Liver (tissue), 8 donors: ENCODE measurements at regions not wholly inside any gene's neighbourhood (a gene's known extent, or its start where the extent isn't known, plus 50 kb on each side); places are given as distances from the start of the nearest gene placed in this dataset.

Source experiments
- DNase-seq: peaks from one replicate; pipeline ENCODE4 v3.0.0-alpha.2; 2017; ENCODE audit warnings: low spot score
- H3K27ac ChIP-seq, 2 donors: one replicate each; pipeline ENCODE4 v1.7.0; 2013; ENCODE audit warnings: inconsistent platforms in 2 of 2, low read length in 2 of 2, control low read depth in 1 of 2, low read depth in 1 of 2, mild to moderate bottlenecking in 1 of 2
- H3K27me3 ChIP-seq, 4 donors: one replicate each; pipeline versions ENCODE4 v1.6.1 to v1.7.0; 2013; ENCODE audit warnings: low read length in 3 of 4, inconsistent platforms in 1 of 4, mild to moderate bottlenecking in 1 of 4, moderate library complexity in 1 of 4; ENCODE audit not compliant: control insufficient read depth in 4 of 4, insufficient read depth in 4 of 4
- H3K36me3 ChIP-seq, 4 donors: one replicate each; pipeline versions ENCODE4 v1.6.1 to v1.7.0; 2013; ENCODE audit warnings: low read length in 3 of 4, mild to moderate bottlenecking in 3 of 4, low read depth in 1 of 4, moderate library complexity in 1 of 4; ENCODE audit not compliant: control insufficient read depth in 4 of 4, insufficient read depth in 3 of 4
- H3K4me1 ChIP-seq, 4 donors: one replicate each; pipeline versions ENCODE4 v1.6.1 to v1.7.0; 2013; ENCODE audit warnings: low read length in 3 of 4, mild to moderate bottlenecking in 3 of 4, moderate library complexity in 1 of 4; ENCODE audit not compliant: control insufficient read depth in 4 of 4, insufficient read depth in 4 of 4
- H3K4me3 ChIP-seq, 3 donors: one replicate each; pipeline versions ENCODE4 v1.6.1 to v1.7.0; 2013; ENCODE audit warnings: low read length in 3 of 3, control low read depth in 1 of 3, low read depth in 1 of 3, mild to moderate bottlenecking in 1 of 3
- H3K9ac ChIP-seq, 2 donors: one replicate each; pipeline ENCODE4 v1.7.0; 2013; ENCODE audit warnings: low read length in 2 of 2, mild to moderate bottlenecking in 2 of 2, moderate library complexity in 2 of 2, control low read depth in 1 of 2, low read depth in 1 of 2
- H3K9me3 ChIP-seq, 4 donors: one replicate each; pipeline versions ENCODE4 v1.6.1 to v1.7.0; 2013; ENCODE audit warnings: low read length in 3 of 4; ENCODE audit not compliant: control insufficient read depth in 4 of 4
- FOXA2 ChIP-seq: IDR thresholded peaks from 2 replicates; pipeline ENCODE4 v1.6.1; 2016; ENCODE audit warnings: antibody characterized with exemption
- GABPA ChIP-seq, 2 donors: IDR thresholded peaks in 1 of 2; conservative IDR thresholded peaks in 1 of 2; 2 replicates each; pipeline ENCODE4 v1.6.1; 2016; ENCODE audit warnings: antibody characterized with exemption in 2 of 2, mild to moderate bottlenecking in 1 of 2, moderate library complexity in 1 of 2
- HNF4A ChIP-seq, 2 donors: conservative IDR thresholded peaks; 2 replicates each; pipeline ENCODE4 v1.6.1; 2016; ENCODE audit warnings: antibody characterized with exemption in 2 of 2, mild to moderate bottlenecking in 2 of 2
- HNF4G ChIP-seq: IDR thresholded peaks from 2 replicates; pipeline ENCODE4 v1.6.1; 2016; ENCODE audit warnings: antibody characterized with exemption
- NR2F2 ChIP-seq: IDR thresholded peaks from 2 replicates; pipeline ENCODE4 v1.6.1; 2016; ENCODE audit warnings: antibody characterized with exemption
- RAD21 ChIP-seq, 2 donors: IDR thresholded peaks; 2 replicates each; pipeline ENCODE4 v1.6.1; 2016; ENCODE audit warnings: antibody characterized with exemption in 2 of 2, mild to moderate bottlenecking in 2 of 2
- TAF1 ChIP-seq: conservative IDR thresholded peaks from 2 replicates; pipeline ENCODE4 v1.6.1; 2016; ENCODE audit warnings: antibody characterized with exemption, mild to moderate bottlenecking
- YY1 ChIP-seq: IDR thresholded peaks from 2 replicates; pipeline ENCODE4 v1.6.1; 2016; ENCODE audit warnings: antibody characterized with exemption, mild to moderate bottlenecking
- WGBS: extraction: QIAGEN DNeasy Blood & Tissue Kit; methylation state at CpG from one replicate; pipeline ENCODE4 v1.1.7; 2013; 5-methylcytosine and 5-hydroxymethylcytosine counted together
- TF ChIP-seq, protein P1 (sequence below): IDR thresholded peaks from 2 replicates; pipeline ENCODE4 v1.6.1; 2016; ENCODE audit warnings: antibody characterized with exemption, mild to moderate bottlenecking
- TF ChIP-seq, protein P2 (sequence below): IDR thresholded peaks from 2 replicates; pipeline ENCODE4 v1.6.1; 2016; ENCODE audit warnings: antibody characterized with exemption
- TF ChIP-seq, protein P3 (sequence below): fragments of 150-350 bp; IDR thresholded peaks from 2 replicates; pipeline ENCODE4 v1.5.1; 2017; ENCODE audit warnings: improper control_type of control experiment, low read depth, low read length; ENCODE audit not compliant: missing input control
- donor health status: healthy.
- donor health status: healthy.
- donor health status: healthy.
- donor health status: healthy.
- donor health status: healthy.

DNA sequence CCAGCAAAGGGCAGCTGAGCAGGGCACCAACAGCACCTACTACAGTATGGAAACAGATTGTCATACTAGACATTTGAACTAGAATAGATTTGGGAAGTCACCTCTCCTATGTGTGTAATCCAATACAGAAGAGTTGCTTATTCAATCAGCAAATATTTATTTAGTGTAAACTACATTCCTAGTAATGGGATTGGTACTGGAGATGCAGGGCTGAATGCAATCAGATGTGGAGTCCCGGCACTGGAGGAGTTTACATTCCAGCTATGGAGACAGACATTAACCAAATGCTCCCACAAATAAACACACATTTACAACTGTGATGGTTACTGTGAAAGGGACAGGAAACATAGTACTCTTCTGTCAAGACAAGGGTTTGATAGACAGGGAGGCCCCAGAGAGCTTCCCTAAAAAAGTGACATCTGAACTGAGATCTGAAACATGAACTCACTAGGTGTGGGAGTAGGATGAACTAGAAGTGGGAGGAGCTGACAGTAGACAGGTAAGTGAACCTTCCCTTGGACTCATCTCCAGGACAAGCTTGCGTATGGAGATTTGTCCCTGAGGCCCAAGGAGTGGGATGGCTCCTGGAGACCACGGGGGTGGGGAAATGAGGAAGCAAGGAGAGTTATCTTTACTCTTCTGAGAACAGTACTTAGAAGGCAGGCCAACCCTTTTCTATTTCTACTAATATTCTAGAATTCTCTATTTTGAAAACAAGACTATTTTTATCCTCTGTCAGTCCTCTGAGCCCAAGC lies 420.5 kb downstream of the MAFB start (continued):
- TF ChIP-seq, protein P1, sequence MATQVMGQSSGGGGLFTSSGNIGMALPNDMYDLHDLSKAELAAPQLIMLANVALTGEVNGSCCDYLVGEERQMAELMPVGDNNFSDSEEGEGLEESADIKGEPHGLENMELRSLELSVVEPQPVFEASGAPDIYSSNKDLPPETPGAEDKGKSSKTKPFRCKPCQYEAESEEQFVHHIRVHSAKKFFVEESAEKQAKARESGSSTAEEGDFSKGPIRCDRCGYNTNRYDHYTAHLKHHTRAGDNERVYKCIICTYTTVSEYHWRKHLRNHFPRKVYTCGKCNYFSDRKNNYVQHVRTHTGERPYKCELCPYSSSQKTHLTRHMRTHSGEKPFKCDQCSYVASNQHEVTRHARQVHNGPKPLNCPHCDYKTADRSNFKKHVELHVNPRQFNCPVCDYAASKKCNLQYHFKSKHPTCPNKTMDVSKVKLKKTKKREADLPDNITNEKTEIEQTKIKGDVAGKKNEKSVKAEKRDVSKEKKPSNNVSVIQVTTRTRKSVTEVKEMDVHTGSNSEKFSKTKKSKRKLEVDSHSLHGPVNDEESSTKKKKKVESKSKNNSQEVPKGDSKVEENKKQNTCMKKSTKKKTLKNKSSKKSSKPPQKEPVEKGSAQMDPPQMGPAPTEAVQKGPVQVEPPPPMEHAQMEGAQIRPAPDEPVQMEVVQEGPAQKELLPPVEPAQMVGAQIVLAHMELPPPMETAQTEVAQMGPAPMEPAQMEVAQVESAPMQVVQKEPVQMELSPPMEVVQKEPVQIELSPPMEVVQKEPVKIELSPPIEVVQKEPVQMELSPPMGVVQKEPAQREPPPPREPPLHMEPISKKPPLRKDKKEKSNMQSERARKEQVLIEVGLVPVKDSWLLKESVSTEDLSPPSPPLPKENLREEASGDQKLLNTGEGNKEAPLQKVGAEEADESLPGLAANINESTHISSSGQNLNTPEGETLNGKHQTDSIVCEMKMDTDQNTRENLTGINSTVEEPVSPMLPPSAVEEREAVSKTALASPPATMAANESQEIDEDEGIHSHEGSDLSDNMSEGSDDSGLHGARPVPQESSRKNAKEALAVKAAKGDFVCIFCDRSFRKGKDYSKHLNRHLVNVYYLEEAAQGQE = no peak
- TF ChIP-seq FOXA2 (no peak), TAF1 (no peak)
- TF ChIP-seq, protein P2, sequence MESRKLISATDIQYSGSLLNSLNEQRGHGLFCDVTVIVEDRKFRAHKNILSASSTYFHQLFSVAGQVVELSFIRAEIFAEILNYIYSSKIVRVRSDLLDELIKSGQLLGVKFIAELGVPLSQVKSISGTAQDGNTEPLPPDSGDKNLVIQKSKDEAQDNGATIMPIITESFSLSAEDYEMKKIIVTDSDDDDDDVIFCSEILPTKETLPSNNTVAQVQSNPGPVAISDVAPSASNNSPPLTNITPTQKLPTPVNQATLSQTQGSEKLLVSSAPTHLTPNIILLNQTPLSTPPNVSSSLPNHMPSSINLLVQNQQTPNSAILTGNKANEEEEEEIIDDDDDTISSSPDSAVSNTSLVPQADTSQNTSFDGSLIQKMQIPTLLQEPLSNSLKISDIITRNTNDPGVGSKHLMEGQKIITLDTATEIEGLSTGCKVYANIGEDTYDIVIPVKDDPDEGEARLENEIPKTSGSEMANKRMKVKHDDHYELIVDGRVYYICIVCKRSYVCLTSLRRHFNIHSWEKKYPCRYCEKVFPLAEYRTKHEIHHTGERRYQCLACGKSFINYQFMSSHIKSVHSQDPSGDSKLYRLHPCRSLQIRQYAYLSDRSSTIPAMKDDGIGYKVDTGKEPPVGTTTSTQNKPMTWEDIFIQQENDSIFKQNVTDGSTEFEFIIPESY = no peak

DNA sequence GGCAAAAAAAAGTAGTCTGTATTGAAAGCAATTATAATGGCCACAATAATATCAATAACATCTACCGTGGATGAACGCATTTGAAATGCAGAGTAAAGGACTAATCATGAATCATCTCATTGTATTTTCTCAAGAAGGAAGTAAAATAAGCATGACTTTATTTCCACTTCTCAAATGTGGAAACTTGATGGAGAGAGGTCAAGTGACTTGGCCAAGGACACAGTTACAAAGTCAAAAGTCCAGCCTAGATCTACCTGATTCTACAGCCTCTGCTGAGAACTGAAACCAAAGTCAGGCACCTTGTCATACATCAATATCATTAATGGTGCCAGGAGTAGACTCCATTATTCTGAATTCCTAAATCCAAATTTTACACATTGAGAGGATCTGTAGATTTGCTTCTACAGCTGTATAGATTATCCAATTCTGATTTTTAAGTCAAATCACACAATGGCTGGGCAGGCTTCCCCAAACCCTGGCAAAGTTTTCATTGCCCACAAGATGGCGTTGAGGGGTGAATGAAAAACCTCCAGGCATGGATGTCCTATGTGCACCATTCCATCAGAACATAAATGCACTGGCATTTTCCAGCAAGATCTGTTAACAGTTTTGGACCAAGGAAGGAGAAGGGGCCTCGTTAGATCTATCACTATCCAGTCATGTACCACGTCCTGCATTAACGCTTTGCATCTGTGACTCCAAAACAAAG lies 423.1 kb downstream of the MAFB start:
- H3K4me1 ChIP-seq = peaks cover 0 to 6% (median 0%) of the 10 kb centered on the region in 4 donors
- no peak overlapping the region for H3K9ac ChIP-seq
- WGBS = 67% methylated on average over 6 of the region's 6 CpGs
- no peak overlapping the region for H3K27ac ChIP-seq
- TF ChIP-seq HNF4A (conservative IDR thresholded peaks at IDR 0.05) (peak; percentile 27 to 73), RAD21 (IDR thresholded peaks at IDR 0.05) (peak; percentile 77 to 86), GABPA (IDR thresholded peaks at IDR 0.05 in 1 of 2, conservative IDR thresholded peaks at IDR 0.05 in 1 of 2) (no peak), NR2F2 (no peak), HNF4G (no peak), YY1 (peak; percentile 19)
- TF ChIP-seq, protein P3, sequence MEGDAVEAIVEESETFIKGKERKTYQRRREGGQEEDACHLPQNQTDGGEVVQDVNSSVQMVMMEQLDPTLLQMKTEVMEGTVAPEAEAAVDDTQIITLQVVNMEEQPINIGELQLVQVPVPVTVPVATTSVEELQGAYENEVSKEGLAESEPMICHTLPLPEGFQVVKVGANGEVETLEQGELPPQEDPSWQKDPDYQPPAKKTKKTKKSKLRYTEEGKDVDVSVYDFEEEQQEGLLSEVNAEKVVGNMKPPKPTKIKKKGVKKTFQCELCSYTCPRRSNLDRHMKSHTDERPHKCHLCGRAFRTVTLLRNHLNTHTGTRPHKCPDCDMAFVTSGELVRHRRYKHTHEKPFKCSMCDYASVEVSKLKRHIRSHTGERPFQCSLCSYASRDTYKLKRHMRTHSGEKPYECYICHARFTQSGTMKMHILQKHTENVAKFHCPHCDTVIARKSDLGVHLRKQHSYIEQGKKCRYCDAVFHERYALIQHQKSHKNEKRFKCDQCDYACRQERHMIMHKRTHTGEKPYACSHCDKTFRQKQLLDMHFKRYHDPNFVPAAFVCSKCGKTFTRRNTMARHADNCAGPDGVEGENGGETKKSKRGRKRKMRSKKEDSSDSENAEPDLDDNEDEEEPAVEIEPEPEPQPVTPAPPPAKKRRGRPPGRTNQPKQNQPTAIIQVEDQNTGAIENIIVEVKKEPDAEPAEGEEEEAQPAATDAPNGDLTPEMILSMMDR = peak; percentile 43
- TF ChIP-seq, protein P2 = no peak
- H3K9me3 ChIP-seq = no peaks in the 10 kb centered on the region
- H3K36me3 ChIP-seq = no peaks in the 10 kb centered on the region
- DNase-seq = no peak
- no peak overlapping the region for H3K4me3 ChIP-seq
- H3K27me3 ChIP-seq = no peaks in the 10 kb centered on the region
